Thoracic aorta (tissue), 2 donors: ENCODE measurements at regions not wholly inside any gene's neighbourhood (a gene's known extent, or its start where the extent isn't known, plus 50 kb on each side); places are given as distances from the start of the nearest gene placed in this dataset.
"Not testable (repeated sequence)": the region's sequence is repeated elsewhere in the genome, so short reads cannot be mapped to it uniquely, and the experiment has no call there.

Experiments used
- ATAC-seq: fragments of 150-250 bp; one replicate; pipeline ENCODE4 v1.8.0; 2017; ENCODE audit warnings: low read depth; ENCODE audit not compliant: insufficient number of reproducible peaks, low FRiP score
- DNase-seq: peaks from one replicate; pipeline ENCODE4 v3.0.0-alpha.2; 2020; ENCODE audit warnings: low spot score
- H3K27ac ChIP-seq, 2 donors: fragments of 200-600 bp; sonication (generic); 1 replicate in 1 of 2; 2 replicates in 1 of 2; pipeline ENCODE4 v1.5.1; 2016; ENCODE audit warnings: mild to moderate bottlenecking in 2 of 2, moderate library complexity in 2 of 2
- H3K27me3 ChIP-seq: fragments of 200-600 bp; sonication (generic); replicated peaks from 2 replicates; pipeline ENCODE4 v1.6.0; 2016; ENCODE audit warnings: mild to moderate bottlenecking; ENCODE audit not compliant: insufficient read depth
- H3K36me3 ChIP-seq: fragments of 200-600 bp; sonication (generic); one replicate; pipeline ENCODE4 v1.5.1; 2016
- H3K4me1 ChIP-seq, 2 donors: fragments of 200-600 bp; sonication (generic); 1 replicate in 1 of 2; 2 replicates in 1 of 2; pipeline versions ENCODE4 v1.5.1 to v1.6.0; 2016; ENCODE audit warnings: low read depth in 2 of 2, mild to moderate bottlenecking in 1 of 2; ENCODE audit not compliant: control insufficient read depth in 1 of 2
- H3K4me3 ChIP-seq: fragments of 200-600 bp; sonication (generic); 2 replicates; pipeline ENCODE4 v1.5.1; 2016; ENCODE audit warnings: mild to moderate bottlenecking
- H3K9me3 ChIP-seq: fragments of 200-600 bp; sonication (generic); 2 replicates; pipeline ENCODE4 v1.5.1; 2016
- CTCF ChIP-seq: fragments of 200-600 bp; sonication (generic); IDR thresholded peaks from one replicate; pipeline ENCODE4 v1.5.1; 2019; ENCODE audit warnings: antibody characterized with exemption

- no peaks in the 10 kb centered on the region for H3K27me3 ChIP-seq
- no peak overlapping the region for H3K4me3 ChIP-seq
- TF ChIP-seq CTCF = no peak
These were observed 828.8 kb downstream of the C12orf50 start for GRCh38 chr12:87200289-87200979.

GRCh38 chr12:87198181-87198580 is 831.0 kb downstream of the C12orf50 start:
- TF ChIP-seq CTCF = no peak
- DNase-seq (no peak), ATAC-seq (no peak)
- no peak overlapping the region for H3K4me3 ChIP-seq
- H3K9me3 ChIP-seq = no peaks in the 10 kb centered on the region
- no peaks in the 10 kb centered on the region for H3K36me3 ChIP-seq
- no peak overlapping the region for H3K27ac ChIP-seq
- no peaks in the 10 kb centered on the region for H3K27me3 ChIP-seq
- no peaks in the 10 kb centered on the region for H3K4me1 ChIP-seq

More at GRCh38 chr12:87200289-87200979, 828.8 kb downstream of the C12orf50 start:
- H3K27ac ChIP-seq = no peak overlapping the region
- DNase-seq = no peak
- H3K36me3 ChIP-seq = no peaks in the 10 kb centered on the region
- H3K9me3 ChIP-seq = no peaks in the 10 kb centered on the region
- no peaks in the 10 kb centered on the region for H3K4me1 ChIP-seq
- no peak for ATAC-seq

- H3K9me3 ChIP-seq = no peaks in the 10 kb centered on the region
- ATAC-seq = no peak
- H3K27ac ChIP-seq = no peak overlapping the region
- H3K4me3 ChIP-seq = no peak overlapping the region
- H3K27me3 ChIP-seq = no peaks in the 10 kb centered on the region
- no peak for TF ChIP-seq CTCF
- H3K4me1 ChIP-seq = no peaks in the 10 kb centered on the region
- H3K36me3 ChIP-seq = no peaks in the 10 kb centered on the region
- no peak for DNase-seq
These were observed 832.9 kb downstream of the C12orf50 start for GRCh38 chr12:87196321-87196720.

- not testable (repeated sequence) for H3K27me3 ChIP-seq, ATAC-seq, DNase-seq, H3K9me3 ChIP-seq, H3K4me1 ChIP-seq, H3K36me3 ChIP-seq, H3K27ac ChIP-seq, H3K4me3 ChIP-seq
These were observed 834.8 kb downstream of the C12orf50 start for GRCh38 chr12:87194389-87194788.

GRCh38 chr12:87185367-87185766 is 843.8 kb downstream of the C12orf50 start:
- DNase-seq = no peak
- H3K36me3 ChIP-seq = no peaks in the 10 kb centered on the region
- no peaks in the 10 kb centered on the region for H3K9me3 ChIP-seq
- H3K4me1 ChIP-seq = no peaks in the 10 kb centered on the region
- no peak overlapping the region for H3K4me3 ChIP-seq
- ATAC-seq = no peak
- no peak overlapping the region for H3K27ac ChIP-seq
- no peak for TF ChIP-seq CTCF
- no peaks in the 10 kb centered on the region for H3K27me3 ChIP-seq

- DNase-seq (no peak), ATAC-seq (no peak)
- no peak for TF ChIP-seq CTCF
- H3K4me1 ChIP-seq = no peaks in the 10 kb centered on the region
- H3K27me3 ChIP-seq = no peaks in the 10 kb centered on the region
- H3K27ac ChIP-seq = no peak overlapping the region
- H3K4me3 ChIP-seq = no peak overlapping the region
- no peaks in the 10 kb centered on the region for H3K9me3 ChIP-seq
- no peaks in the 10 kb centered on the region for H3K36me3 ChIP-seq
These were observed 846.4 kb downstream of the C12orf50 start for GRCh38 chr12:87182696-87183233.
